OCI-LY7 (cell line): ENCODE measurements at regions not wholly inside any gene's neighbourhood (a gene's known extent, or its start where the extent isn't known, plus 50 kb on each side); places are given as distances from the start of the nearest gene placed in this dataset.
"Not testable (repeated sequence)": the region's sequence is repeated elsewhere in the genome, so short reads cannot be mapped to it uniquely, and the experiment has no call there.

Experiments used
- CTCF ChIP-seq: fragments of 200-600 bp; sonication (generic); conservative IDR thresholded peaks from 2 replicates; pipeline ENCODE4 v1.5.1; 2014; ENCODE audit warnings: mild to moderate bottlenecking, antibody characterized with exemption, low read length, moderate library complexity, mixed read lengths
- EZH2phosphoT487 ChIP-seq: fragments of 200-600 bp; sonication (generic); IDR thresholded peaks from 2 replicates; pipeline ENCODE4 v1.6.1; 2018; ENCODE audit warnings: low read depth, borderline replicate concordance, mild to moderate bottlenecking, mixed run types, antibody characterized with exemption, low read length, moderate library complexity, mixed read lengths

GRCh38 chr1:144026022-144026421 lies 54.2 kb upstream of the FAM72C start:
- TF ChIP-seq CTCF, EZH2phosphoT487: not testable (repeated sequence)
